ENCODE measurements at regions not wholly inside any gene's neighbourhood (a gene's known extent, or its start where the extent isn't known, plus 50 kb on each side); places are given as distances from the start of the nearest gene placed in this dataset.

- TF ChIP-seq POLR2AphosphoS5 (IDR thresholded peaks at IDR 0.05) (no peak), POLR2A (IDR thresholded peaks at IDR 0.05) (no peak)
- TF ChIP-seq, protein P1, sequence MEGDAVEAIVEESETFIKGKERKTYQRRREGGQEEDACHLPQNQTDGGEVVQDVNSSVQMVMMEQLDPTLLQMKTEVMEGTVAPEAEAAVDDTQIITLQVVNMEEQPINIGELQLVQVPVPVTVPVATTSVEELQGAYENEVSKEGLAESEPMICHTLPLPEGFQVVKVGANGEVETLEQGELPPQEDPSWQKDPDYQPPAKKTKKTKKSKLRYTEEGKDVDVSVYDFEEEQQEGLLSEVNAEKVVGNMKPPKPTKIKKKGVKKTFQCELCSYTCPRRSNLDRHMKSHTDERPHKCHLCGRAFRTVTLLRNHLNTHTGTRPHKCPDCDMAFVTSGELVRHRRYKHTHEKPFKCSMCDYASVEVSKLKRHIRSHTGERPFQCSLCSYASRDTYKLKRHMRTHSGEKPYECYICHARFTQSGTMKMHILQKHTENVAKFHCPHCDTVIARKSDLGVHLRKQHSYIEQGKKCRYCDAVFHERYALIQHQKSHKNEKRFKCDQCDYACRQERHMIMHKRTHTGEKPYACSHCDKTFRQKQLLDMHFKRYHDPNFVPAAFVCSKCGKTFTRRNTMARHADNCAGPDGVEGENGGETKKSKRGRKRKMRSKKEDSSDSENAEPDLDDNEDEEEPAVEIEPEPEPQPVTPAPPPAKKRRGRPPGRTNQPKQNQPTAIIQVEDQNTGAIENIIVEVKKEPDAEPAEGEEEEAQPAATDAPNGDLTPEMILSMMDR (IDR thresholded peaks at IDR 0.05), result no peak
- no peak overlapping the region for H3K4me3 ChIP-seq
Measured at GRCh38 chr6:74863968-74864367, 341.9 kb downstream of the COL12A1 start.

DNA sequence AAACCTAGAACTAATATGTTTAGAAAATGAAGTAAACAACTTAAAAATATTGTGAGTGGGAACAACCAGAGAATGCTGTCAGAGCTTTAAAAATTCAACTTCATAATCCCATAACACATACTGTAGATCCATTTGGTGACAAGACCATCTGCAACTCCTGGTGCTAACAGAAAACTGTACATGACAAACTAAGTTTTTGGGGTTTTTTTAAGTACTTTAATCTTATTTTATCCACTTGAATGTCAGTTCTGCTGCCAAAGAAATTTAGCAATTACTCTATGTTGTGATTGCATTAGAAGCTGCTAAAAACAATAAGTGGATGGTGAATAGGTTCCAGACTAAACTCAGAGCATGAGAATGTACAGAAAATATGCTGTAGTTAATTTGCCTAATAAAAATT is 345.4 kb downstream of the COL12A1 start:
- DNase-seq (ENCODE audit: low spot score in 2 of 2), result no peak
- intact Hi-C loops (cut with DNase I; ENCODE audit: low total_unique reads), result no loop called here
- Histone ChIP-seq H3K4me1 (no peaks in the 10 kb centered on the region), H3K27ac (no peak overlapping the region), H3K4me3 (no peak overlapping the region), H3K36me3 (no peaks in the 10 kb centered on the region), H3K9me3 (no peaks in the 10 kb centered on the region), H3K27me3 (no peaks in the 10 kb centered on the region)
- TF ChIP-seq POLR2AphosphoS5 (IDR thresholded peaks at IDR 0.05) (no peak), POLR2A (IDR thresholded peaks at IDR 0.05) (no peak)
- TF ChIP-seq, protein P1 (IDR thresholded peaks at IDR 0.05), result no peak

More at GRCh38 chr6:74863968-74864367, 341.9 kb downstream of the COL12A1 start:
- no peaks in the 10 kb centered on the region for H3K36me3 ChIP-seq
- H3K4me1 ChIP-seq, result no peaks in the 10 kb centered on the region
- no peaks in the 10 kb centered on the region for H3K9me3 ChIP-seq
- DNase-seq (ENCODE audit: low spot score in 2 of 2), result no peak
- intact Hi-C loops (cut with DNase I; ENCODE audit: low total_unique reads), result no loop called here
- H3K27me3 ChIP-seq, result no peaks in the 10 kb centered on the region
- no peak overlapping the region for H3K27ac ChIP-seq

GRCh38 chr6:74857157-74857556 is 348.7 kb downstream of the COL12A1 start:
- Histone ChIP-seq H3K4me3 (no peak overlapping the region), H3K27me3 (no peaks in the 10 kb centered on the region), H3K9me3 (no peaks in the 10 kb centered on the region), H3K4me1 (no peaks in the 10 kb centered on the region), H3K36me3 (no peaks in the 10 kb centered on the region), H3K27ac (no peak overlapping the region)
- DNase-seq (ENCODE audit: low spot score in 2 of 2), result no peak
- TF ChIP-seq POLR2A (IDR thresholded peaks at IDR 0.05), result no peak
- no peak for TF ChIP-seq POLR2AphosphoS5 (IDR thresholded peaks at IDR 0.05)
- TF ChIP-seq, protein P1 (IDR thresholded peaks at IDR 0.05), result no peak
- intact Hi-C loops (cut with DNase I; ENCODE audit: low total_unique reads), result no loop called here

DNA sequence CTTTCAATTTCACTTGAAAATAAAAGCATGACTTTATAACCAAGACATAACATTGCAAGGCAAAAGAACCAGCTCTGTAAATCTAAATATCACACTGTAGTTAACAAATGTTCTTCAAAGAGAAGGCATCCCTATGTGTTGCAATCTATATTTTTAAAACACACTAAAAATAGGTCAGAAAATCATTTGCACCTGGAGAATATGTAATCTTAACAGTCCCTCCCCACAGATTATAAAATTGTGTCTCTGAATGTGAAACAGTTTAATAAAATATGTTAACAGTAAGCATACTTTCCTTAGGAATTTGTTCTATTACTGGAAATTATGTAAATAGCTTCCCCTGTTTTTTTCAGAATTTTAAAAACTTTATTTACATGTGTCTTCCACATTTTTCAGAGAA is 351.9 kb downstream of the COL12A1 start:
- intact Hi-C loops (cut with DNase I; ENCODE audit: low total_unique reads), result no loop called here

GRCh38 chr6:74851596-74851995 is 354.3 kb downstream of the COL12A1 start:
- Histone ChIP-seq H3K4me1 (no peaks in the 10 kb centered on the region), H3K36me3 (no peaks in the 10 kb centered on the region), H3K4me3 (no peak overlapping the region), H3K27ac (no peak overlapping the region), H3K27me3 (no peaks in the 10 kb centered on the region), H3K9me3 (no peaks in the 10 kb centered on the region)
- TF ChIP-seq POLR2A (IDR thresholded peaks at IDR 0.05), result no peak
- TF ChIP-seq POLR2AphosphoS5 (IDR thresholded peaks at IDR 0.05), result no peak
- TF ChIP-seq, protein P1 (IDR thresholded peaks at IDR 0.05), result no peak
- intact Hi-C loops (cut with DNase I; ENCODE audit: low total_unique reads), result no loop called here
- no peak for DNase-seq (ENCODE audit: low spot score in 2 of 2)

More for the DNA sequence above, 351.9 kb downstream of the COL12A1 start:
- DNase-seq (ENCODE audit: low spot score in 2 of 2), result no peak
- Histone ChIP-seq H3K4me1 (no peaks in the 10 kb centered on the region), H3K9me3 (no peaks in the 10 kb centered on the region), H3K36me3 (no peaks in the 10 kb centered on the region), H3K27me3 (no peaks in the 10 kb centered on the region), H3K4me3 (no peak overlapping the region), H3K27ac (no peak overlapping the region)
- no peak for TF ChIP-seq POLR2AphosphoS5 (IDR thresholded peaks at IDR 0.05)
- TF ChIP-seq, protein P1 (IDR thresholded peaks at IDR 0.05), result no peak
- no peak for TF ChIP-seq POLR2A (IDR thresholded peaks at IDR 0.05)

Measured in breast epithelium (tissue), 4 donors.